H9 (cell line): ENCODE measurements at regions not wholly inside any gene's neighbourhood (a gene's known extent, or its start where the extent isn't known, plus 50 kb on each side); places are given as distances from the start of the nearest gene placed in this dataset.

Experiments used
- DNase-seq: peaks from one replicate; pipeline ENCODE4 v3.0.0-alpha.2; 2017
- H2AFZ ChIP-seq: one replicate; pipeline ENCODE4 v1.6.1; 2013; ENCODE audit warnings: mild to moderate bottlenecking, low read length, control low read depth, moderate library complexity
- H2AK5ac ChIP-seq: 2 replicates; pipeline ENCODE4 v1.6.1; 2013; ENCODE audit warnings: low read length, control low read depth, mixed read lengths; ENCODE audit not compliant: insufficient read length
- H2BK120ac ChIP-seq: one replicate; pipeline ENCODE4 v1.6.1; 2013; ENCODE audit warnings: low read depth, mild to moderate bottlenecking, low read length, control low read depth, inconsistent platforms; ENCODE audit not compliant: poor library complexity, severe bottlenecking
- H2BK12ac ChIP-seq: 2 replicates; pipeline ENCODE4 v1.6.1; 2013; ENCODE audit warnings: low read length, control low read depth, mixed read lengths, low read depth; ENCODE audit not compliant: insufficient read length
- H2BK15ac ChIP-seq: 2 replicates; pipeline ENCODE4 v1.6.1; 2013; ENCODE audit warnings: low read depth, low read length, control low read depth
- H2BK20ac ChIP-seq: one replicate; pipeline ENCODE4 v1.6.1; 2013; ENCODE audit warnings: low read depth, mild to moderate bottlenecking, low read length, control low read depth, inconsistent platforms; ENCODE audit not compliant: poor library complexity, severe bottlenecking
- H2BK5ac ChIP-seq: 2 replicates; pipeline ENCODE4 v1.6.1; 2013; ENCODE audit warnings: low read length, control low read depth, mixed read lengths; ENCODE audit not compliant: insufficient read length
- H3K14ac ChIP-seq: 2 replicates; pipeline ENCODE4 v1.6.1; 2013; ENCODE audit warnings: low read length, control low read depth; ENCODE audit not compliant: insufficient read depth
- H3K18ac ChIP-seq: 2 replicates; pipeline ENCODE4 v1.6.1; 2013; ENCODE audit warnings: low read depth, mild to moderate bottlenecking, mixed read lengths, low read length, control low read depth; ENCODE audit not compliant: insufficient read length
- H3K23ac ChIP-seq: 2 replicates; pipeline ENCODE4 v1.6.1; 2013; ENCODE audit warnings: low read length, control low read depth, mixed read lengths, low read depth; ENCODE audit not compliant: insufficient read length
- H3K23me2 ChIP-seq: 2 replicates; pipeline ENCODE4 v1.6.1; 2013; ENCODE audit warnings: low read depth, mild to moderate bottlenecking, mixed read lengths, low read length, control low read depth; ENCODE audit not compliant: insufficient read length, poor library complexity, severe bottlenecking
- H3K27ac ChIP-seq: 2 replicates; pipeline ENCODE4 v1.5.1; 2013; ENCODE audit warnings: low read length, control low read depth, mixed read lengths, low read depth; ENCODE audit not compliant: insufficient read length
- H3K27me3 ChIP-seq: 2 replicates; pipeline ENCODE4 v1.6.1; 2013; ENCODE audit warnings: low read length, control low read depth, inconsistent platforms; ENCODE audit not compliant: insufficient read depth
- H3K4ac ChIP-seq: 2 replicates; pipeline ENCODE4 v1.6.1; 2013; ENCODE audit warnings: low read depth, mild to moderate bottlenecking, control low read depth, inconsistent platforms, low read length, moderate library complexity
- H3K4me1 ChIP-seq: 2 replicates; pipeline ENCODE4 v1.6.1; 2013; ENCODE audit warnings: low read length, control low read depth, inconsistent platforms; ENCODE audit not compliant: insufficient read depth
- H3K4me2 ChIP-seq: 2 replicates; pipeline ENCODE4 v1.6.1; 2013; ENCODE audit warnings: low read length, control low read depth, mixed read lengths; ENCODE audit not compliant: insufficient read length, insufficient read depth
- H3K56ac ChIP-seq: 2 replicates; pipeline ENCODE4 v1.6.1; 2013; ENCODE audit warnings: low read depth, mild to moderate bottlenecking, mixed read lengths, low read length, control low read depth; ENCODE audit not compliant: insufficient read length
- H3K79me1 ChIP-seq: 2 replicates; pipeline ENCODE4 v1.6.1; 2013; ENCODE audit warnings: low read depth, mild to moderate bottlenecking, moderate library complexity, low read length, control low read depth, inconsistent platforms; ENCODE audit not compliant: insufficient read depth, poor library complexity, severe bottlenecking
- H3K79me2 ChIP-seq: 2 replicates; pipeline ENCODE4 v1.6.1; 2013; ENCODE audit warnings: low read length, control low read depth, inconsistent platforms; ENCODE audit not compliant: insufficient read depth
- H3K9ac ChIP-seq: 2 replicates; pipeline ENCODE4 v1.6.1; 2013; ENCODE audit warnings: low read length, control low read depth, mixed read lengths; ENCODE audit not compliant: insufficient read length; ENCODE audit errors: extremely low read depth
- H3K9me3 ChIP-seq: one replicate; pipeline ENCODE4 v1.6.1; 2013; ENCODE audit warnings: low read depth, low read length, inconsistent platforms; ENCODE audit not compliant: control insufficient read depth
- H3T11ph ChIP-seq: one replicate; pipeline ENCODE4 v1.6.1; 2013; ENCODE audit warnings: mild to moderate bottlenecking, low read length, control low read depth, inconsistent platforms
- H4K20me1 ChIP-seq: one replicate; pipeline ENCODE4 v1.6.1; 2013; ENCODE audit not compliant: control insufficient read depth, insufficient read length, insufficient read depth
- H4K5ac ChIP-seq: 2 replicates; pipeline ENCODE4 v1.6.1; 2013; ENCODE audit warnings: low read depth, mild to moderate bottlenecking, mixed read lengths, low read length, control low read depth; ENCODE audit not compliant: insufficient read length
- H4K8ac ChIP-seq: replicated peaks from 2 replicates; pipeline ENCODE4 v1.6.1; 2013; ENCODE audit warnings: low read length, control low read depth, mixed read lengths, low read depth; ENCODE audit not compliant: insufficient read length
- H4K91ac ChIP-seq: 2 replicates; pipeline ENCODE4 v1.6.1; 2013; ENCODE audit warnings: low read depth, mild to moderate bottlenecking, moderate library complexity, mixed read lengths, low read length, control low read depth; ENCODE audit not compliant: insufficient read length
- H3K27ac Mint-ChIP-seq, 3 experiments: 2 replicates in 2 of 3; 3 replicates in 1 of 3; pipeline ENCODE4 v1.8.0; 2020 to 2021; ENCODE audit warnings: mixed read lengths in 3 of 3, mild to moderate bottlenecking in 1 of 3, moderate library complexity in 1 of 3
- H3K27me3 Mint-ChIP-seq: 2 replicates; pipeline ENCODE4 v1.8.0; 2021; ENCODE audit warnings: low read depth, mild to moderate bottlenecking, moderate library complexity, mixed read lengths
- H3K36me3 Mint-ChIP-seq, 3 experiments: 2 replicates in 2 of 3; 3 replicates in 1 of 3; pipeline ENCODE4 v1.8.0; 2020 to 2021; ENCODE audit warnings: low read depth in 3 of 3, mixed read lengths in 3 of 3; ENCODE audit not compliant: insufficient read depth in 1 of 3
- H3K4me1 Mint-ChIP-seq, 2 experiments: 2 replicates each; pipeline ENCODE4 v1.8.0; 2020; ENCODE audit warnings: mixed read lengths in 2 of 2
- H3K4me3 Mint-ChIP-seq, 2 experiments: 2 replicates in 1 of 2; 3 replicates in 1 of 2; pipeline ENCODE4 v1.8.0; 2020 to 2021; ENCODE audit warnings: mild to moderate bottlenecking in 2 of 2, mixed read lengths in 2 of 2, moderate library complexity in 1 of 2
- H3K9me3 Mint-ChIP-seq, 2 experiments: 2 replicates in 1 of 2; 3 replicates in 1 of 2; pipeline ENCODE4 v1.8.0; 2020; ENCODE audit warnings: mild to moderate bottlenecking in 2 of 2, mixed read lengths in 2 of 2, moderate library complexity in 1 of 2
- WGBS: extraction: QIAGEN DNeasy Blood & Tissue Kit; methylation state at CpG from one replicate; pipeline ENCODE4 v1.1.7; 2013; ENCODE audit warnings: missing lambda C conversion rate, low lambda C conversion rate, mixed read lengths; ENCODE audit not compliant: insufficient read length; ENCODE audit errors: extremely low coverage; 5-methylcytosine and 5-hydroxymethylcytosine counted together
- TF ChIP-seq, protein P1 (sequence below): fragments of 200-600 bp; sonication (generic); conservative IDR thresholded peaks from 3 replicates; pipeline ENCODE4 v1.8.0; 2021; ENCODE audit warnings: antibody characterized with exemption, mild to moderate bottlenecking

GRCh38 chr10:58137813-58138212 lies 129.9 kb downstream of the IPMK start:
- Histone ChIP-seq H2BK120ac (no peak overlapping the region), H3K14ac (no peak overlapping the region), H3K79me2 (no peaks in the 10 kb centered on the region), H3K9me3 (no peaks in the 10 kb centered on the region), H2AK5ac (no peak overlapping the region), H3K79me1 (no peaks in the 10 kb centered on the region), H2BK15ac (no peak overlapping the region), H3K4me1 (no peaks in the 10 kb centered on the region), H3T11ph (no peak overlapping the region), H3K9ac (no peak overlapping the region), H3K27ac (no peak overlapping the region), H4K91ac (no peak overlapping the region), H3K23ac (no peak overlapping the region), H3K4me2 (no peak overlapping the region), H4K5ac (no peak overlapping the region), H2BK12ac (no peak overlapping the region), H3K4ac (no peak overlapping the region), H2BK20ac (no peak overlapping the region), H3K56ac (no peak overlapping the region), H4K8ac (no peak overlapping the region), H3K27me3 (no peaks in the 10 kb centered on the region), H2AFZ (no peak overlapping the region), H2BK5ac (no peak overlapping the region), H4K20me1 (no peaks in the 10 kb centered on the region), H3K18ac (no peak overlapping the region), H3K23me2 (no peaks in the 10 kb centered on the region)
- no peak overlapping the region for H3K27ac Mint-ChIP-seq
- no peaks in the 10 kb centered on the region for H3K27me3 Mint-ChIP-seq
- no peaks in the 10 kb centered on the region; a peak in 2 of 7 replicates for H3K36me3 Mint-ChIP-seq
- H3K9me3 Mint-ChIP-seq: peaks cover 0 to 4% of the 10 kb centered on the region in 2 experiments; a peak in 3 of 5 replicates
- DNase-seq: no peak
- H3K4me3 Mint-ChIP-seq: no peak overlapping the region
- H3K4me1 Mint-ChIP-seq: peaks cover 5 to 7% of the 10 kb centered on the region in 2 experiments
- TF ChIP-seq, protein P1, sequence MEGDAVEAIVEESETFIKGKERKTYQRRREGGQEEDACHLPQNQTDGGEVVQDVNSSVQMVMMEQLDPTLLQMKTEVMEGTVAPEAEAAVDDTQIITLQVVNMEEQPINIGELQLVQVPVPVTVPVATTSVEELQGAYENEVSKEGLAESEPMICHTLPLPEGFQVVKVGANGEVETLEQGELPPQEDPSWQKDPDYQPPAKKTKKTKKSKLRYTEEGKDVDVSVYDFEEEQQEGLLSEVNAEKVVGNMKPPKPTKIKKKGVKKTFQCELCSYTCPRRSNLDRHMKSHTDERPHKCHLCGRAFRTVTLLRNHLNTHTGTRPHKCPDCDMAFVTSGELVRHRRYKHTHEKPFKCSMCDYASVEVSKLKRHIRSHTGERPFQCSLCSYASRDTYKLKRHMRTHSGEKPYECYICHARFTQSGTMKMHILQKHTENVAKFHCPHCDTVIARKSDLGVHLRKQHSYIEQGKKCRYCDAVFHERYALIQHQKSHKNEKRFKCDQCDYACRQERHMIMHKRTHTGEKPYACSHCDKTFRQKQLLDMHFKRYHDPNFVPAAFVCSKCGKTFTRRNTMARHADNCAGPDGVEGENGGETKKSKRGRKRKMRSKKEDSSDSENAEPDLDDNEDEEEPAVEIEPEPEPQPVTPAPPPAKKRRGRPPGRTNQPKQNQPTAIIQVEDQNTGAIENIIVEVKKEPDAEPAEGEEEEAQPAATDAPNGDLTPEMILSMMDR: no peak
- WGBS: no CpG with 5 or more reads among the region's 5 CpGs
